ENCODE measurements at regions not wholly inside any gene's neighbourhood (a gene's known extent, or its start where the extent isn't known, plus 50 kb on each side); places are given as distances from the start of the nearest gene placed in this dataset.
"Not testable (repeated sequence)": the region's sequence is repeated elsewhere in the genome, so short reads cannot be mapped to it uniquely, and the experiment has no call there.

- WGBS, 2 donors: 69 to 87% methylated on average over 5 of the region's 5 CpGs
- H3K9me3 ChIP-seq: no peaks in the 10 kb centered on the region
- H3K4me1 ChIP-seq: no peaks in the 10 kb centered on the region
- intact Hi-C loops (cut with DNase I): no loop called here
- no peaks in the 10 kb centered on the region for H3K27me3 ChIP-seq
- no peak overlapping the region for H3K4me3 ChIP-seq
- no peak overlapping the region for H3K27ac ChIP-seq
- H3K36me3 ChIP-seq: no peaks in the 10 kb centered on the region
- TF ChIP-seq, protein P1, sequence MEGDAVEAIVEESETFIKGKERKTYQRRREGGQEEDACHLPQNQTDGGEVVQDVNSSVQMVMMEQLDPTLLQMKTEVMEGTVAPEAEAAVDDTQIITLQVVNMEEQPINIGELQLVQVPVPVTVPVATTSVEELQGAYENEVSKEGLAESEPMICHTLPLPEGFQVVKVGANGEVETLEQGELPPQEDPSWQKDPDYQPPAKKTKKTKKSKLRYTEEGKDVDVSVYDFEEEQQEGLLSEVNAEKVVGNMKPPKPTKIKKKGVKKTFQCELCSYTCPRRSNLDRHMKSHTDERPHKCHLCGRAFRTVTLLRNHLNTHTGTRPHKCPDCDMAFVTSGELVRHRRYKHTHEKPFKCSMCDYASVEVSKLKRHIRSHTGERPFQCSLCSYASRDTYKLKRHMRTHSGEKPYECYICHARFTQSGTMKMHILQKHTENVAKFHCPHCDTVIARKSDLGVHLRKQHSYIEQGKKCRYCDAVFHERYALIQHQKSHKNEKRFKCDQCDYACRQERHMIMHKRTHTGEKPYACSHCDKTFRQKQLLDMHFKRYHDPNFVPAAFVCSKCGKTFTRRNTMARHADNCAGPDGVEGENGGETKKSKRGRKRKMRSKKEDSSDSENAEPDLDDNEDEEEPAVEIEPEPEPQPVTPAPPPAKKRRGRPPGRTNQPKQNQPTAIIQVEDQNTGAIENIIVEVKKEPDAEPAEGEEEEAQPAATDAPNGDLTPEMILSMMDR (IDR thresholded peaks at IDR 0.05): no peak
- no peak for TF ChIP-seq POLR2A (IDR thresholded peaks at IDR 0.05)
- no peak for TF ChIP-seq POLR2AphosphoS5 (IDR thresholded peaks at IDR 0.05)
- no peak for DNase-seq
Measured at GRCh38 chr18:10604182-10604581, 78.4 kb downstream of the NAPG start.

- H3K4me1 ChIP-seq; H3K36me3 ChIP-seq; DNase-seq; H3K4me3 ChIP-seq; H3K27me3 ChIP-seq; intact Hi-C loops (cut with DNase I); H3K27ac ChIP-seq; H3K9me3 ChIP-seq: not testable (repeated sequence)
- 73 to 76% methylated on average over 5 of the region's 5 CpGs for WGBS, 2 donors
Measured at GRCh38 chr18:10606881-10607280, 81.1 kb downstream of the NAPG start.

DNA sequence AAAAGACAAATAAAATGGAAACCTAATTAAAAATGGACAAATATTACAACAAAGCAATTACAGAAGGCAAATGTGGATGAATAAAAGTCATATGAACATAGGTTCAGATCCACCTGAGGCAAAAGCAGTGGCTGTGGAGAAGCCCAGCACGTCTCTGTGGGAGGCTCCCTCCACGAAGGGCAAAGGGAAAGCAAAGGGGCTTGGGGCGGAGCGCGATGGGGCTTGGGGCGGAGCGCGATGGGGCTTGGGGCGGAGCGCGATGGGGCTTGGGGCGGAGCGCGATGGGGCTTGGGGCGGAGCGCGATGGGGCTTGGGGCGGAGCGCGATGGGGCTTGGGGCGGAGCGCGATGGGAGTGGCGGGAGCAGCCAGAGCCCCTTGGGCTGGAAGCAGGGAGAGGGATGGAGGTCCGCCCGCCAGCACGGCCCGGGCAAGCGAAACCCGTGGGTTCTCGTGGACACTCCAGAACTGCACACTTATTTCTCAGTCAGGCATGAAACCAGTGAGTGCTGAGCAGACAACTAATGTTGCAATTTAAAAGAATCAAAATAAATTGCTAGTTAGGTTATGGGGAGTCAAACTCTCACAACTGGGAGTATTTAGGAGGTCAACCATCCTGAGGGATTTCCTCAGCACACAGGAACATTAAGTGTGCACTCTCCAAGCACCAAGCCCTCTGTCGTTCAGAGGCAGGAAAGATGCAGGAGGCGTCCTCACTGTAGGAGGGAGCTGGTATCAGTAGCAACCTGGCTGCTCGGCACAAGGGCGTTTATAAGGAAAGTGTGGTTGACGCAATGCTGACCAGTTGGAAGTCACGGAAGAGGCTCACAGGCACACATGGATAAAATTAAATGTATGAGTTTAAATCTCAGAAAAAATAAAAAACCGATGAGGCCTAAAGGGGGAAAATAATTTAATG is 81.8 kb downstream of the NAPG start:
- DNase-seq; H3K4me1 ChIP-seq; H3K9me3 ChIP-seq; H3K36me3 ChIP-seq; H3K27me3 ChIP-seq; H3K27ac ChIP-seq; intact Hi-C loops (cut with DNase I); H3K4me3 ChIP-seq: not testable (repeated sequence)
- WGBS, 2 donors: 61 to 73% methylated on average over 16 to 35 of the region's 38 CpGs

DNA sequence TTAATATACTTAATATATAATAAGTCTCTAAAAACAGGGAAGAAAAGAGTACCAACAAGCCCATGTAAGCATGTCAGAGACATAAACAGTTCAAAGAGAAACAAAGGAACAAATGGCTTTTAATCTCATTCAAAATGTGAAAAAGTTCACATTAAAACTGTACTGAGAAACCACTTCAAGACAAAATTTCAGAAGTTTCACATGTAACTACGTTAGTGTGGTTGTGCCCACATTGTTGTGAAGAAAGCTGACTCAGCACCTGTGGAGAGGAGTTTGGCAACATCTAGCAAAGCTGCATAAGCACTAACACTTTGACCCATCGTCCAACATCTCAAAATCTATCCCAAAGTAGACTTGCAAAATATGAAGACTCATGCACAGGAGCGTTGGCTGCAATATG is 82.6 kb downstream of the NAPG start:
- not testable (repeated sequence) for H3K27ac ChIP-seq
- WGBS, 2 donors: 65 to 67% methylated on average over 3 of the region's 3 CpGs

DNA sequence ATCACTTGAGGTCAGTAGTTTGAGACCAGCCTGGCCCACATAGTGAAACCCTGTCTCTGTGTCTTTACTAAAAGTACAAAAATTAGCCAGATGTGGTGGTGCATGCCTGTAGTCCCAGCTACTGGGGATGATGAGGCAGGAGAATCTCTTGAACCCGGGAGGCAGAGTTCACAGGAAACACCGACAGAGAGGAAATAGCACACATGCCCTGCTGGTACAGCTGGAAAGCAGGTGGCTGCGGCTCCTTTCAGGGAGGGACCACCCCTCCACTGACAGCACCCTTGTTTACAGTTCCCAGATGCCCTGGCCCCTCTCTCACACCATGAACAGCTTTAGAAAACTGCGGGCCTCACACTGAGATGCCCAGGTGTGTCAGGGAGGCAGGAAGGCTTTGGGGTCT is 83.2 kb downstream of the NAPG start:
- H3K36me3 ChIP-seq; H3K27ac ChIP-seq; H3K4me3 ChIP-seq; intact Hi-C loops (cut with DNase I); DNase-seq; H3K9me3 ChIP-seq; H3K4me1 ChIP-seq; H3K27me3 ChIP-seq: not testable (repeated sequence)
- WGBS, 2 donors: 55 to 65% methylated on average over 4 of the region's 4 CpGs

More for the DNA sequence above, 82.6 kb downstream of the NAPG start:
- H3K9me3 ChIP-seq; intact Hi-C loops (cut with DNase I); H3K36me3 ChIP-seq; H3K4me1 ChIP-seq; DNase-seq; H3K27me3 ChIP-seq; H3K4me3 ChIP-seq: not testable (repeated sequence)

GRCh38 chr18:10613226-10613625 is 87.4 kb downstream of the NAPG start:
- intact Hi-C loops (cut with DNase I): loop anchor here (10.0 kb wide), 1 partner anchor 1602 kb away; no protein-coding TSS in a partner anchor
- WGBS, 2 donors: 29 to 43% methylated on average over 1 of the region's 2 CpGs
- H3K27me3 ChIP-seq: not testable (repeated sequence)

DNA sequence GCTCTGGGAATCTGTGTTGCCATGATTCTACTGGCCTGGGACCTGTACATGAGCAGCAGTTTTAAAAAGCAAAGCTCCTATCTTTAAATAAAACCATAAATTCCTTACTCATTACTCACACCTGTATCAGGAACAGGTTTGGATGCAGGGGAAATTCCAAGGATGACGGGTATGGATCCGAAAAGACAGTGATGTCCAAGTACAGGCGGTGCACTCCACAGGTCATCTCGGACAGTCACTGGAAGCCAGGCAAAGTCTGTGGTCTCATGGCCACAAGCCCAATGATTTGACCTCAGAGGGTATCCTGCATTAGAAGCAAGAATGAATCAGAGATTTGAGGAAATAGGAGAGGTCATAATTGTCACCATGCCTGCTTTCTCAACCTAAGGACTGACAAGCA is 90.9 kb downstream of the NAPG start:
- not testable (repeated sequence) for H3K27me3 ChIP-seq, H3K9me3 ChIP-seq, H3K36me3 ChIP-seq, H3K27ac ChIP-seq, H3K4me3 ChIP-seq, H3K4me1 ChIP-seq, DNase-seq
- 58 to 82% methylated on average over 4 of the region's 4 CpGs for WGBS, 2 donors
- intact Hi-C loops (cut with DNase I): loop anchor here (10.0 kb wide), 1 partner anchor 1598 kb away; no protein-coding TSS in a partner anchor

More at GRCh38 chr18:10613226-10613625, 87.4 kb downstream of the NAPG start:
- not testable (repeated sequence) for DNase-seq, H3K4me3 ChIP-seq, H3K9me3 ChIP-seq, H3K4me1 ChIP-seq, H3K27ac ChIP-seq, H3K36me3 ChIP-seq

GRCh38 chr18:10618797-10619196 is 93.0 kb downstream of the NAPG start:
- not testable (repeated sequence) for H3K27me3 ChIP-seq, DNase-seq, H3K27ac ChIP-seq, H3K4me3 ChIP-seq, H3K4me1 ChIP-seq, H3K36me3 ChIP-seq, H3K9me3 ChIP-seq
- WGBS, 2 donors: 91 to 92% methylated on average over 2 of the region's 4 CpGs
- intact Hi-C loops (cut with DNase I): loop anchor here (10.0 kb wide), 1 partner anchor 1596 kb away; no protein-coding TSS in a partner anchor

DNA sequence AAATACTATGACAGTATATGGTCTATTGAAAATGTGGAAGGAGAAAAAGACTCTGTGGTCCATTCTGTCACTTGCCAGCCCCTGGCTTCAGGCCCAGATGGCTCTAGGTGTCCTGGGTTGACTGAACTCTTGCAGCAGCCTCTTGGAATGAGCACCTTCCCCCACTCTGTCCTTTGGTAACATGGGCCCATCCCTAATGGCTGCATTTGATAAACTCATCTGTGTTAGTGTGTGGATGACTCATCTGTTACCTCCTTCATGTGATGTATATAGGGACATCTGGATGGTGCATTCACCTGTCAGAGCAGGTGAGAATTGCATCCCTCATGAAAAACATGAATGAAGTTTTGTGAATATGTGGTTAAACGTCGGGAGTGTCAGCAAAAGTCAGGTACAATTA is 93.5 kb downstream of the NAPG start:
- not testable (repeated sequence) for H3K4me3 ChIP-seq, H3K4me1 ChIP-seq, H3K9me3 ChIP-seq, H3K27me3 ChIP-seq, H3K27ac ChIP-seq, DNase-seq, H3K36me3 ChIP-seq
- WGBS, 2 donors: 89 to 90% methylated on average over 2 of the region's 2 CpGs
- intact Hi-C loops (cut with DNase I): loop anchor here (10.0 kb wide), 1 partner anchor 1596 kb away; no protein-coding TSS in a partner anchor

DNA sequence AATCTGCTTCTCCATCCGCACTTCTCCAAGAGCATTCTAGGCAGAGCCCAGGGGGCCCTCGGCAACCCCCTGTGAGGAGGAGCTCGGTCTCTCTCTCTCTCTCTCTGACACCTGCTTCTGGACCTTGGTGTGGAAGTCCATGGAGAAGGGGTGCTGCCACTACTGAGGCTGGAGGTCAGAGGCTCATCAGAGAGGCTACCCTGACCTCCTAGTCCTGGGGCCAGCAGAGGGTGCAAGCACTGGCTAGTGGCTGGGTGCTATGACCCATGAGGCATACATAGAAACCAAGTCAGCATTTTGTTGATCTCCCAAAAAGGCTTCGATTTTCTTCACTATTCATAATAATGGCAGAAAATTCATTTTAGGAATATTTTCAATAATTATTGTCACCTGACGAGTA is 94.0 kb downstream of the NAPG start:
- not testable (repeated sequence) for DNase-seq, H3K27ac ChIP-seq, H3K36me3 ChIP-seq, H3K4me3 ChIP-seq, H3K4me1 ChIP-seq, H3K27me3 ChIP-seq, H3K9me3 ChIP-seq
- intact Hi-C loops (cut with DNase I): loop anchor here (10.0 kb wide), 1 partner anchor 1595 kb away; no protein-coding TSS in a partner anchor
- WGBS, 2 donors: 88 to 90% methylated on average over 5 of the region's 5 CpGs

All from sigmoid colon (tissue), 6 donors.